Forelimb muscle (tissue), 1 donor: ENCODE measurements at regions not wholly inside any gene's neighbourhood (a gene's known extent, or its start where the extent isn't known, plus 50 kb on each side); places are given as distances from the start of the nearest gene placed in this dataset.
A peak's percentile ranks its signal among the peaks of the same experiment; 100 is the strongest.

ENCODE experiments used
- DNase-seq: peaks from one replicate; pipeline ENCODE4 v3.0.0-alpha.2; 2013; ENCODE audit warnings: low read depth

- DNase-seq, result no peak
Measured at GRCh38 chr18:45376193-45376592, 239.1 kb upstream of the SLC14A2 start.

DNA sequence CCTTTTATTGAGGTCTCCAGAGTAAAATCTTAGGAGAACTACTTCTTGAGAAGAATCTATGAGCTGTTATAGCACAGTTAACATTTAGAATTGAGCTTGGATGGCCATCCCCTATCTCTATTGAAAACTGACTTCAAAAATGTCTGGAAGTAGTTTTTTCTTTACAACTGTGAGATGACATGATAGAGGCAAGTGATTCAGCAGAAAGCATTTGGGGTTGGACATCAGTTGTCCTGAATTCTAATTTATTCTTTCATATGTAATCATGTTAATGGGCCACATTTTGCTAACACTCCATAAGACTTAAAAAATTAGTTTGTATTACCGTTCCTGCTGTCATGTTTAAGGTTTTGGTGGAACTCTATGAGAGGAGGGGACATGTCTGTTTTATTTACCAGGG lies 237.0 kb upstream of the SLC14A2 start:
- DNase-seq, result no peak

GRCh38 chr18:45378933-45379332 lies 236.3 kb upstream of the SLC14A2 start:
- DNase-seq, result no peak

- no peak for DNase-seq
Measured at GRCh38 chr18:45379903-45380302, 235.4 kb upstream of the SLC14A2 start.

- DNase-seq, result no peak
Measured at GRCh38 chr18:45381282-45381681, 234.0 kb upstream of the SLC14A2 start.

GRCh38 chr18:45383228-45383627 lies 232.0 kb upstream of the SLC14A2 start:
- DNase-seq, result no peak

DNA sequence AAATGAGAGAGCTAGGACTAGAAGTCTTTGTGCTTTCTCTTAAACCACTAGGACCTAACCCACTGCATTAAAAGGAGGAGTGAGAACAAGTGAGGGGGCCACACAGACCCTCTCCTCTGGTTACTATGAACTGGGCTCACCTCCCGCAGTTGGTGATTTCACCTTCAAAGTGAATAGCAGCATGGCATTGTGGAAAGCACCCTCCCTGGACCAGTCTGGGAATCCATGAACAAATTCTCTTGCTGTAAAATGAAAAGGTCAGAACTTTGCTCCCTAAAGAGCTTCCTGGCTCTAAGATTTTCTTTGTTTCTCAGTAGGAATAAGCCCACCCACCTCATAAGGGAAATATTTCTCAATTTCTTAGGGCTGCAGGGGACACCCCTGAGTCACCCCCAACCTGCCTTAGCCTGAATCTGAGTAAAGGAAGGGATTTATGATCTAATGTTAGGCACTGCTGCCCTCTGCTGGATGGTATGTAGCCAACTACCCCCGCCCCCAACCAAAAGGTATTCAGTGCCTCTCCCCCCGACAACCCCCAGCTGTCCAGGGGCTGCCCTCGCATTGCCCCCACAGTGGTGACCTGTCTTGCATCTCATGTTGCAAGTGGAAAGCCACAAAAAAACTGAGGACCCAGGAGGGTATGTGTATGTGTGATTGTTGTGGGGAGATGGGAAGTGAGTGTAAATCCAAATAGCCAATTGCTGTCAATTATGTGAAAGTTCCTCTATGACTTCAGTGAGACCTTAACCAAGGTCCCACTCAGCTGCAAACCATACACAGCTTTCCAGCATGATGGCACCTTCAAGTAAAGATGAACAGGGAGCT lies 230.9 kb upstream of the SLC14A2 start:
- DNase-seq, result peak; percentile 25

DNA sequence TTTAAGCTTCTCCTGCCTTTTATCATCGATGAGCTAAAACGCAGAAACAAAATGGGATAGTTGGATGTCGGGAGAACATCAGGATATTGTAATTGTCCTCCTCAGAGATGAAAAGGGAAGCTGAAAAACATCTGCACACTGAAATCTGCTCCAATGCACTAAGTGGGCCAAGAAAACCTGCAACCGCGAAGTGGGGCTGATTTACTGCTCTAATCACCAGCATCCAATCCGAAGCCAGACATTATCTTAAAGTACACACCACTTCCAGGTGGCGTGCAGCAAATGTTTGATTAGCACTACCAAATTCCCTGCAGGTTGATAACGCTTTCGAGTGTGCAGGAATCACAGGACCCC lies 230.3 kb upstream of the SLC14A2 start:
- peak; percentile 40 for DNase-seq

DNA sequence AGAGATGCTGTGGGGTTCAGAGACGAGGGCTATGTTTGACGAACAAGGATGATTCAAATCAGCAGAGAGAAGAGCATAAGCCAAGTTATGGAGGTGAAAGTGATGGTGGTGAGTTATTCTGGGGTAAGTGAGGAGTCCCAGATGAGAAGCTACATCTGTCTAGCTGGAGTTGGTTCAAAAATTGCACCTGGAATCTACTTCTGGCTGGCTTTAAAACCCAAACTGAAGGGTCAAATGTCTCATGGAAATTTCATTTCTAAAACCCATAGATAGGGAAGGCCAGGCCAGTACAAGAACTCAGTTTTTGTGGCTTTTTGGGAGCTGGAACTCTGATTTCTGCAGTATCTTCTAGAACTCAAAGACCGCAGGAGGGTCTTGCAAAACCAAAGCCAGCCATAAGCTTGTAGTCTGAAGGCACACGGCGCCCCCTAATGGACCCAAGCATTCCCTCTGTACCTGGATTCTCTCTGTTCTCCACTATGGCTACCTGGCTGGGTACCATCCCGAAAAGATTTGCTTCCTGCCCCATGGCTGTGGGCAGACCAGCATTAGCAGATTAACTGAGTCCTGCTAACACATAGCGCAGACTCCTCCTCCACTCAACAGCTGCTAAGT lies 229.1 kb upstream of the SLC14A2 start:
- peak; percentile 59 for DNase-seq

DNA sequence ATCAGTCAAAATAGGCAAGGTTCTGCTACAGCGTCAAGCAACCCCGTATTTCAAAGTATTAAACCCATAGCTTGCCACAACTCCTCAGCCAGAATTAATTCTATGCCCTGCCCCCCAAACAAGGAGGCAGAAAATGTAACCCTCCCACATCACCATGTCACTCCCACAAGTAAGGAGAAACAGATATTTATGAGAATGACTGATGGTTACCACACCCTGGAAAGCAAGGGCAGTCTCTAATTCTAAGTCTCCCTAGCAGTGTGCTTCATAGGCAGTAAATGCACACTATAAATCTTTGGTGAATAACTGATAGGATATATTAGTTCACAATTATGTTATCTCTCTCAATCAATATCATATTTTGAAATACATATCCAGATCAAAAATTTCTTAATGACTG lies 228.0 kb upstream of the SLC14A2 start:
- DNase-seq, result no peak

- no peak for DNase-seq
Measured at GRCh38 chr18:45398448-45398847, 216.8 kb upstream of the SLC14A2 start.

- no peak for DNase-seq
Measured at GRCh38 chr18:45399146-45399545, 216.1 kb upstream of the SLC14A2 start.

DNA sequence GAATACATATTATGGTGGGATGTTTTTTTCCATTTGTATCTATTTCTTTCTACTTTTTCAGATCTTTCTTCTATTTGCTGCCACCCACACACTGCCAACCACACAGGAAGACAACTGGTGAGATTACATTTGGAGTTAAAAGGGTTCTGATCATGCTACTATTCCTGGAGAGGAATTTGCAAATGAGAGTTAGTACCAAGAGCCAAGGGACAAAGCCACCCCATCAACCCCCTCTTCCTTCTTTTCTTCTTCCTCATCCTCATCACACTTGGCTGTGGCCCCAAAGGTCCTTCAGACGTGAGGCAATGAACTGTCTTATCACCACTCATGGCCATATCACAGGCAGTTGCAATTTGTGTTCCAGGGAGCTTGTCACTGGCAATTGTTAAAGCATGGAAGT lies 215.6 kb upstream of the SLC14A2 start:
- no peak for DNase-seq

GRCh38 chr18:45402485-45403056 lies 212.7 kb upstream of the SLC14A2 start:
- no peak for DNase-seq

GRCh38 chr18:45403341-45404049 lies 211.8 kb upstream of the SLC14A2 start:
- DNase-seq, result no peak

- DNase-seq, result no peak
Measured at GRCh38 chr18:45408218-45408617, 207.1 kb upstream of the SLC14A2 start.

DNA sequence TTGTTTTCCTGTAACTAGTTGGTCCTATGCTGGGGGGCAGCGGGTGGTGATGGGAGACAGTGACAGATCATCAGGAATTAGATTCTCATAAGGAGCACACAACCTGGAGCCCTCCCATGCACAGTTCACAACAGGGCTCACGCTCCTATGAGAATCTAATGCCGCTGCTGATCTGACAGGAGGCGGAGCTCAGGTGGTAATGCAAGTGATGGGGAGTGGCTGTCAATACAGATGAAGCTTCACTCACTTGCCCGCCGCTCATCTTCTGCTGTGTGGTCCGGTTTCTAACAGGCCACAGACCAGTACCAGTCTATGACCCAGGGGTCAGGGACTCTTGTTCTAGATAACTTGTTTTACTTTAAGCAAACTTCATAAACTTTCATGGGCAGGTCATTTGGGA lies 205.3 kb upstream of the SLC14A2 start:
- DNase-seq, result no peak

DNA sequence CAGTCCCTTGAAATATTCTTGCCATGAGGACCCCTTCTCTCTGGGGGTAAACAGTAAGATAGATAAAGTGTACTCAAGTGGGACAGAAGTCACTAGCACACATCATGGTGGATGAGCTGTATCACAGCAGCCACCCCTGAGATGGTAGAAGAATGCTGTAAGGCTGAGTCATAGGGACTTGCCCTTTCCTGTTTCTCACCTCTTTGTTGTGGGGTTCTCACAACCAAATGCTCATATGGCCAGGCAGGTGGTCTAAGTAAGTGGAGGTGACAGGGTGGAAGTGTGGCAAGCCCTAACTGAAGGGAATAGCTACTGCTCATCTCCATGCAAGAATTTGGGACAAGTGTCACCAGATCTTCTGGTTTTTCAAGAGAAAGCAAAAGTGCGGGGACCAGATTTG lies 202.7 kb upstream of the SLC14A2 start:
- no peak for DNase-seq

GRCh38 chr18:45413180-45413836 lies 202.0 kb upstream of the SLC14A2 start:
- DNase-seq, result no peak

DNA sequence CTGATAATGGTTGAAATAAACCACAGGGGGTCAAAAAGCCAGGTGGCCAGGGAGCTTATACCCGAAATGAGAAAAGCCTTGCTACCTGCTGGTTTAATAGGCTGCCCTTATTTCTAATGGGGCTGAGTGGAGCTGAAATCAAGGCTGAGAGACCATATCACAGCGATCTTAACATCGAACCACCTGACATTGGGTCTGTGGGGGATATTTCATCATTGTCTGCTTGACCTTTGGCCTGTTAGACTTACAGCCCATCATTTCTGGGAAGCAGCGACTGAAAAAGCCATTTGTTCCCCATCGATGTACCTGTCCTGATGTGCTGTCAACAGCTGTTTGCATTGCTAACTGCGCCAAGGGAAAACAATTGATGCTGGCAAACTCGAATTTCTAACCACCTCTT lies 199.7 kb upstream of the SLC14A2 start:
- DNase-seq, result no peak

GRCh38 chr18:45416168-45416567 lies 199.1 kb upstream of the SLC14A2 start:
- DNase-seq, result no peak

- DNase-seq, result no peak
Measured at GRCh38 chr18:45417392-45417791, 197.9 kb upstream of the SLC14A2 start.
